ENCODE measurements at regions not wholly inside any gene's neighbourhood (a gene's known extent, or its start where the extent isn't known, plus 50 kb on each side); places are given as distances from the start of the nearest gene placed in this dataset.

DNA sequence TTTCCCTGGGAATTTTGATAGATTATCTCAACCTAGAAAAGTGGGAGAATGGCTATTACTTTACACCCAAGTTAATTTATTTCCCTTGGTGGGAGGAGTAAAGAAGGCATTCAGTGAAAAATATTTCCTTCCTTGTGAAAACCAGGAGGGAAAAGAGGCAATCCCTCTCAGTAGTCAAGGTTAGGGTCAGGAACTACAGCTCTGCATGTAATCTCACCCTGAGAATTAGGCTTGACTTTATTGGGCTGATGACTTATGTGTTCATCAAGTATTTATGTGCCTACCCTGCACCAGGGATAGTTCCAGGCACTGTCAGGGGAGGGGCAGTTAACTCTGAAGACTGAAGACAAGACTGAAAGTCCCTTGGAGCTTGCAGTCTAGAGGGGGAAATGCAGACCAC lies 281.8 kb downstream of the DLEU7 start:
- TF ChIP-seq, protein P1, sequence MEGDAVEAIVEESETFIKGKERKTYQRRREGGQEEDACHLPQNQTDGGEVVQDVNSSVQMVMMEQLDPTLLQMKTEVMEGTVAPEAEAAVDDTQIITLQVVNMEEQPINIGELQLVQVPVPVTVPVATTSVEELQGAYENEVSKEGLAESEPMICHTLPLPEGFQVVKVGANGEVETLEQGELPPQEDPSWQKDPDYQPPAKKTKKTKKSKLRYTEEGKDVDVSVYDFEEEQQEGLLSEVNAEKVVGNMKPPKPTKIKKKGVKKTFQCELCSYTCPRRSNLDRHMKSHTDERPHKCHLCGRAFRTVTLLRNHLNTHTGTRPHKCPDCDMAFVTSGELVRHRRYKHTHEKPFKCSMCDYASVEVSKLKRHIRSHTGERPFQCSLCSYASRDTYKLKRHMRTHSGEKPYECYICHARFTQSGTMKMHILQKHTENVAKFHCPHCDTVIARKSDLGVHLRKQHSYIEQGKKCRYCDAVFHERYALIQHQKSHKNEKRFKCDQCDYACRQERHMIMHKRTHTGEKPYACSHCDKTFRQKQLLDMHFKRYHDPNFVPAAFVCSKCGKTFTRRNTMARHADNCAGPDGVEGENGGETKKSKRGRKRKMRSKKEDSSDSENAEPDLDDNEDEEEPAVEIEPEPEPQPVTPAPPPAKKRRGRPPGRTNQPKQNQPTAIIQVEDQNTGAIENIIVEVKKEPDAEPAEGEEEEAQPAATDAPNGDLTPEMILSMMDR (IDR thresholded peaks at IDR 0.05): no peak
- TF ChIP-seq POLR2A (IDR thresholded peaks at IDR 0.05) (no peak), POLR2AphosphoS5 (IDR thresholded peaks at IDR 0.05) (no peak)

Data from prostate gland (tissue), 2 donors.